OCI-LY1 (cell line): ENCODE measurements at regions not wholly inside any gene's neighbourhood (a gene's known extent, or its start where the extent isn't known, plus 50 kb on each side); places are given as distances from the start of the nearest gene placed in this dataset.
"Not testable (repeated sequence)": the region's sequence is repeated elsewhere in the genome, so short reads cannot be mapped to it uniquely, and the experiment has no call there.

ENCODE experiments used
- EZH2 ChIP-seq: fragments of 200-600 bp; sonication (generic), shearing (Covaris generic); IDR thresholded peaks from 2 replicates; pipeline ENCODE4 v1.8.0; 2017; ENCODE audit warnings: borderline replicate concordance, mixed run types, mild to moderate bottlenecking, antibody characterized with exemption, low read length, moderate library complexity, mixed read lengths
- TF ChIP-seq, protein P1 (sequence below): fragments of 200-600 bp; sonication (generic), shearing (Covaris generic); IDR thresholded peaks from 2 replicates; pipeline ENCODE4 v1.5.1; 2017; ENCODE audit warnings: mild to moderate bottlenecking, antibody characterized with exemption, low read length, moderate library complexity, mixed read lengths

DNA sequence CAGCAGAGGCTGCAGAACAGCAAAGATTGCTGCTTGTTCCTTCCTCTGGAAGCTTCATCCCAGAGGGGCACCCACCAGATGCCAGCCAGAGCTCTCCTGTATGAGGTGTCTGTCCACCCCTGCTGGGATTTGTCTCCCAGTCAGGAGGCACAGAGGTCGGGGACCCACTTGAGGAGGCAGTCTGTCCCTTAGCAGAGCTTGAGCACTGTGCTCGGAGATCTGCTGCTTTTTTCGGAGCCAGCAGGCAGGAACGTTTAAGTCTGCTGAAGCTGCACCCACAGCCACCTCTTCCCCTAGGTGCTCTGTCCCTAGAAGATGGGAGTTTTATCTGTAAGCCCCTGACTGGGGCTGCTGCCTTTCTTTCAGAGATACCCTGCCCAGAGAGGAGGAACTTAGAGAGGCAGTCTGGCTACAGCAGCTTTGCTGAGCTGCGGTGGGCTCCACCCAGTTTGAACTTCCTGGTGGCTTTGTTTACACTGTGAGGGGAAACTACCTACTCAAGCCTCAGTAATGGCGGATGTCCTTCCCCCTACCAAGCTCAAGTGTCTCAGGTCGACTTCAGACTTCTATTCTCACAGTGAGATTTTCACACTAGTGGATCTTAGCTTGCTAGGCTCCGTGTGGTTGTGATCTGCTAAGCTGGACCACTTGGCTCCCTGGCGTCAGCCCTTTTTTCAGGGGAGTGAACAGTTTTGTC, 101.8 kb upstream of the GLRA1 start:
- TF ChIP-seq, protein P1, sequence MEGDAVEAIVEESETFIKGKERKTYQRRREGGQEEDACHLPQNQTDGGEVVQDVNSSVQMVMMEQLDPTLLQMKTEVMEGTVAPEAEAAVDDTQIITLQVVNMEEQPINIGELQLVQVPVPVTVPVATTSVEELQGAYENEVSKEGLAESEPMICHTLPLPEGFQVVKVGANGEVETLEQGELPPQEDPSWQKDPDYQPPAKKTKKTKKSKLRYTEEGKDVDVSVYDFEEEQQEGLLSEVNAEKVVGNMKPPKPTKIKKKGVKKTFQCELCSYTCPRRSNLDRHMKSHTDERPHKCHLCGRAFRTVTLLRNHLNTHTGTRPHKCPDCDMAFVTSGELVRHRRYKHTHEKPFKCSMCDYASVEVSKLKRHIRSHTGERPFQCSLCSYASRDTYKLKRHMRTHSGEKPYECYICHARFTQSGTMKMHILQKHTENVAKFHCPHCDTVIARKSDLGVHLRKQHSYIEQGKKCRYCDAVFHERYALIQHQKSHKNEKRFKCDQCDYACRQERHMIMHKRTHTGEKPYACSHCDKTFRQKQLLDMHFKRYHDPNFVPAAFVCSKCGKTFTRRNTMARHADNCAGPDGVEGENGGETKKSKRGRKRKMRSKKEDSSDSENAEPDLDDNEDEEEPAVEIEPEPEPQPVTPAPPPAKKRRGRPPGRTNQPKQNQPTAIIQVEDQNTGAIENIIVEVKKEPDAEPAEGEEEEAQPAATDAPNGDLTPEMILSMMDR, result not testable (repeated sequence)
- not testable (repeated sequence) for TF ChIP-seq EZH2
